WTC11 (cell line): ENCODE measurements at regions not wholly inside any gene's neighbourhood (a gene's known extent, or its start where the extent isn't known, plus 50 kb on each side); places are given as distances from the start of the nearest gene placed in this dataset.

Source experiments
- IRF2 ChIP-seq: sonication (generic); formaldehyde crosslinking; IDR thresholded peaks from 2 replicates; pipeline ENCODE4 v1.8.0; 2022; ENCODE audit warnings: low read depth, missing genetic modification reagents, borderline replicate concordance
- RELA ChIP-seq: sonication (generic); formaldehyde crosslinking; IDR thresholded peaks from 2 replicates; pipeline ENCODE4 v1.8.1; 2022; ENCODE audit warnings: missing genetic modification reagents, mild to moderate bottlenecking, borderline replicate concordance
- SP1 ChIP-seq: sonication (generic); formaldehyde crosslinking; conservative IDR thresholded peaks from 2 replicates; pipeline ENCODE4 v1.8.1; 2022; ENCODE audit warnings: missing genetic modification reagents
- ZNF232 ChIP-seq: sonication (generic); formaldehyde crosslinking; IDR thresholded peaks from 2 replicates; pipeline ENCODE4 v1.8.0; 2022; ENCODE audit warnings: mild to moderate bottlenecking, missing genetic modification reagents
- TF ChIP-seq, protein P1 (sequence below): sonication (generic); formaldehyde crosslinking; IDR thresholded peaks from 2 replicates; pipeline ENCODE4 v1.8.0; 2022; ENCODE audit warnings: mild to moderate bottlenecking, missing genetic modification reagents
- TF ChIP-seq, protein P2 (sequence below): fragments of 200-600 bp; IDR thresholded peaks from 2 replicates; pipeline ENCODE4 v1.8.0; 2022; ENCODE audit warnings: antibody characterized with exemption

DNA sequence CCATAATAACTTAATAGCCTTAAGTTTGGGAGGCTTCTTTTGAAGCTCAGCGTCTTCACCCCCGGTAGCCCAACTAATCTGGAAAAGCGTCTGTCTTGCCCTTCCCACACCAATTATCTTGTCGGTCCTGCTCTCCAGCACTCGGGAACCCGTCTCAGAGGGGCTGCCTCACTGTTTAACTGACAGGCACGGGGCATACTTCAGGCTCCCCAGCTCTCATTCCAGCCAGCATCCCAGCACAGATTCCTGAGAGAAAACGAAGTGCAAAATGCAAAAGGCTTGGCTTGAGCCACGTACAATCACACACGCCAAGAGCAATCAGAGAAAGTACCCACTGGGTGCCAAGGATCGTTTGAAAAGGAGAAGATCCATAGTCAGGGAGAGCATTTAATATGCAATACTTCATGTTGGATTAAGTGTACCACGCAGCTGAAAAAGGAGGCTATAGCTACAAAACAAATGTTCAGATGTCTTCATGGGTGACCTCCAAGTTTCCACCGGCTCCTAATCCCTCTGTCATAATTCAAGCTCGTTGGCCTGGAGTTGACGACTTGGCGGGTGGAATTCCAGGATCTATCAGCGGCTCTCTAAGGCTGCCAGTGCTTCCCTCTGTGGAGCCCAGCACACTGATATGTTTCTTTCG, 53.7 kb upstream of the STX16 start:
- TF ChIP-seq, protein P1, sequence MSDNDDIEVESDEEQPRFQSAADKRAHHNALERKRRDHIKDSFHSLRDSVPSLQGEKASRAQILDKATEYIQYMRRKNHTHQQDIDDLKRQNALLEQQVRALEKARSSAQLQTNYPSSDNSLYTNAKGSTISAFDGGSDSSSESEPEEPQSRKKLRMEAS (CRISPR knock-in tag): no peak
- TF ChIP-seq IRF2: no peak
- TF ChIP-seq SP1 (CRISPR knock-in tag): no peak
- TF ChIP-seq, protein P2, sequence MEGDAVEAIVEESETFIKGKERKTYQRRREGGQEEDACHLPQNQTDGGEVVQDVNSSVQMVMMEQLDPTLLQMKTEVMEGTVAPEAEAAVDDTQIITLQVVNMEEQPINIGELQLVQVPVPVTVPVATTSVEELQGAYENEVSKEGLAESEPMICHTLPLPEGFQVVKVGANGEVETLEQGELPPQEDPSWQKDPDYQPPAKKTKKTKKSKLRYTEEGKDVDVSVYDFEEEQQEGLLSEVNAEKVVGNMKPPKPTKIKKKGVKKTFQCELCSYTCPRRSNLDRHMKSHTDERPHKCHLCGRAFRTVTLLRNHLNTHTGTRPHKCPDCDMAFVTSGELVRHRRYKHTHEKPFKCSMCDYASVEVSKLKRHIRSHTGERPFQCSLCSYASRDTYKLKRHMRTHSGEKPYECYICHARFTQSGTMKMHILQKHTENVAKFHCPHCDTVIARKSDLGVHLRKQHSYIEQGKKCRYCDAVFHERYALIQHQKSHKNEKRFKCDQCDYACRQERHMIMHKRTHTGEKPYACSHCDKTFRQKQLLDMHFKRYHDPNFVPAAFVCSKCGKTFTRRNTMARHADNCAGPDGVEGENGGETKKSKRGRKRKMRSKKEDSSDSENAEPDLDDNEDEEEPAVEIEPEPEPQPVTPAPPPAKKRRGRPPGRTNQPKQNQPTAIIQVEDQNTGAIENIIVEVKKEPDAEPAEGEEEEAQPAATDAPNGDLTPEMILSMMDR: no peak
- TF ChIP-seq ZNF232 (CRISPR knock-in tag): no peak
- TF ChIP-seq RELA (CRISPR knock-in tag): no peak
